ENCODE measurements at regions not wholly inside any gene's neighbourhood (a gene's known extent, or its start where the extent isn't known, plus 50 kb on each side); places are given as distances from the start of the nearest gene placed in this dataset.

GRCh38 chr5:114249823-114250222 is 112.0 kb upstream of the KCNN2 start:
- Histone ChIP-seq H3K9me3 (ENCODE audit: control insufficient read depth, insufficient read depth, low read length) (no peaks in the 10 kb centered on the region), H3K27me3 (ENCODE audit: control insufficient read depth, insufficient read depth, low read length) (no peaks in the 10 kb centered on the region), H3K4me1 (ENCODE audit: control insufficient read depth, insufficient read depth, low read length) (no peaks in the 10 kb centered on the region), H3K4me3 (ENCODE audit: low read length) (no peak overlapping the region), H3K27ac (ENCODE audit: low read length) (no peak overlapping the region), H3K36me3 (ENCODE audit: control insufficient read depth, insufficient read depth, low read length) (no peaks in the 10 kb centered on the region)
- WGBS (ENCODE audit: insufficient coverage, insufficient read length): no CpG with 5 or more reads among the region's 2 CpGs
- DNase-seq (ENCODE audit: low read depth, low spot score): no peak

GRCh38 chr5:114250536-114250935 is 111.3 kb upstream of the KCNN2 start:
- no peaks in the 10 kb centered on the region for H3K27me3 ChIP-seq (ENCODE audit: control insufficient read depth, insufficient read depth, low read length)
- no peaks in the 10 kb centered on the region for H3K9me3 ChIP-seq (ENCODE audit: control insufficient read depth, insufficient read depth, low read length)
- no peak overlapping the region for H3K27ac ChIP-seq (ENCODE audit: low read length)
- no peak overlapping the region for H3K4me3 ChIP-seq (ENCODE audit: low read length)
- no peaks in the 10 kb centered on the region for H3K36me3 ChIP-seq (ENCODE audit: control insufficient read depth, insufficient read depth, low read length)
- WGBS (ENCODE audit: insufficient coverage, insufficient read length): no CpG with 5 or more reads among the region's 3 CpGs
- DNase-seq (ENCODE audit: low read depth, low spot score): no peak
- no peaks in the 10 kb centered on the region for H3K4me1 ChIP-seq (ENCODE audit: control insufficient read depth, insufficient read depth, low read length)

- DNase-seq (ENCODE audit: low read depth, low spot score): no peak
- no peak overlapping the region for H3K27ac ChIP-seq (ENCODE audit: low read length)
- H3K9me3 ChIP-seq (ENCODE audit: control insufficient read depth, insufficient read depth, low read length): no peaks in the 10 kb centered on the region
- no peak overlapping the region for H3K4me3 ChIP-seq (ENCODE audit: low read length)
- no peaks in the 10 kb centered on the region for H3K36me3 ChIP-seq (ENCODE audit: control insufficient read depth, insufficient read depth, low read length)
- H3K4me1 ChIP-seq (ENCODE audit: control insufficient read depth, insufficient read depth, low read length): no peaks in the 10 kb centered on the region
- no peaks in the 10 kb centered on the region for H3K27me3 ChIP-seq (ENCODE audit: control insufficient read depth, insufficient read depth, low read length)
Observed at GRCh38 chr5:114252226-114252625, 109.6 kb upstream of the KCNN2 start.

GRCh38 chr5:114255260-114255659 is 106.6 kb upstream of the KCNN2 start:
- H3K4me1 ChIP-seq (ENCODE audit: control insufficient read depth, insufficient read depth, low read length): no peaks in the 10 kb centered on the region
- DNase-seq (ENCODE audit: low read depth, low spot score): no peak
- H3K27me3 ChIP-seq (ENCODE audit: control insufficient read depth, insufficient read depth, low read length): no peaks in the 10 kb centered on the region
- WGBS (ENCODE audit: insufficient coverage, insufficient read length): no CpG with 5 or more reads among the region's 3 CpGs
- H3K4me3 ChIP-seq (ENCODE audit: low read length): no peak overlapping the region
- no peaks in the 10 kb centered on the region for H3K9me3 ChIP-seq (ENCODE audit: control insufficient read depth, insufficient read depth, low read length)
- no peak overlapping the region for H3K27ac ChIP-seq (ENCODE audit: low read length)
- no peaks in the 10 kb centered on the region for H3K36me3 ChIP-seq (ENCODE audit: control insufficient read depth, insufficient read depth, low read length)

GRCh38 chr5:114261989-114262388 is 99.9 kb upstream of the KCNN2 start:
- Histone ChIP-seq H3K9me3 (ENCODE audit: control insufficient read depth, insufficient read depth, low read length) (no peaks in the 10 kb centered on the region), H3K4me3 (ENCODE audit: low read length) (no peak overlapping the region), H3K27ac (ENCODE audit: low read length) (no peak overlapping the region), H3K4me1 (ENCODE audit: control insufficient read depth, insufficient read depth, low read length) (no peaks in the 10 kb centered on the region), H3K27me3 (ENCODE audit: control insufficient read depth, insufficient read depth, low read length) (no peaks in the 10 kb centered on the region), H3K36me3 (ENCODE audit: control insufficient read depth, insufficient read depth, low read length) (no peaks in the 10 kb centered on the region)
- no peak for DNase-seq (ENCODE audit: low read depth, low spot score)
- WGBS (ENCODE audit: insufficient coverage, insufficient read length): no CpG with 5 or more reads among the region's 3 CpGs

- no peaks in the 10 kb centered on the region for H3K4me1 ChIP-seq (ENCODE audit: control insufficient read depth, insufficient read depth, low read length)
- no peak overlapping the region for H3K27ac ChIP-seq (ENCODE audit: low read length)
- no peak overlapping the region for H3K4me3 ChIP-seq (ENCODE audit: low read length)
- H3K27me3 ChIP-seq (ENCODE audit: control insufficient read depth, insufficient read depth, low read length): no peaks in the 10 kb centered on the region
- DNase-seq (ENCODE audit: low read depth, low spot score): no peak
- no peaks in the 10 kb centered on the region for H3K9me3 ChIP-seq (ENCODE audit: control insufficient read depth, insufficient read depth, low read length)
- WGBS (ENCODE audit: insufficient coverage, insufficient read length): no CpG with 5 or more reads among the region's 2 CpGs
- no peaks in the 10 kb centered on the region for H3K36me3 ChIP-seq (ENCODE audit: control insufficient read depth, insufficient read depth, low read length)
Observed at GRCh38 chr5:114265432-114266060, 96.3 kb upstream of the KCNN2 start.

- no peaks in the 10 kb centered on the region for H3K27me3 ChIP-seq (ENCODE audit: control insufficient read depth, insufficient read depth, low read length)
- H3K36me3 ChIP-seq (ENCODE audit: control insufficient read depth, insufficient read depth, low read length): no peaks in the 10 kb centered on the region
- no peaks in the 10 kb centered on the region for H3K9me3 ChIP-seq (ENCODE audit: control insufficient read depth, insufficient read depth, low read length)
- H3K27ac ChIP-seq (ENCODE audit: low read length): no peak overlapping the region
- H3K4me1 ChIP-seq (ENCODE audit: control insufficient read depth, insufficient read depth, low read length): no peaks in the 10 kb centered on the region
- no peak overlapping the region for H3K4me3 ChIP-seq (ENCODE audit: low read length)
- WGBS (ENCODE audit: insufficient coverage, insufficient read length): no CpG with 5 or more reads among the region's 1 CpG
- no peak for DNase-seq (ENCODE audit: low read depth, low spot score)
Observed at GRCh38 chr5:114266374-114266773, 95.5 kb upstream of the KCNN2 start.

- H3K4me1 ChIP-seq (ENCODE audit: control insufficient read depth, insufficient read depth, low read length): no peaks in the 10 kb centered on the region
- WGBS (ENCODE audit: insufficient coverage, insufficient read length): no CpG with 5 or more reads among the region's 1 CpG
- H3K27ac ChIP-seq (ENCODE audit: low read length): no peak overlapping the region
- no peak for DNase-seq (ENCODE audit: low read depth, low spot score)
- no peaks in the 10 kb centered on the region for H3K36me3 ChIP-seq (ENCODE audit: control insufficient read depth, insufficient read depth, low read length)
- H3K9me3 ChIP-seq (ENCODE audit: control insufficient read depth, insufficient read depth, low read length): no peaks in the 10 kb centered on the region
- H3K27me3 ChIP-seq (ENCODE audit: control insufficient read depth, insufficient read depth, low read length): no peaks in the 10 kb centered on the region
- H3K4me3 ChIP-seq (ENCODE audit: low read length): no peak overlapping the region
Observed at GRCh38 chr5:114296191-114296590, 65.7 kb upstream of the KCNN2 start.

- H3K36me3 ChIP-seq (ENCODE audit: control insufficient read depth, insufficient read depth, low read length): no peaks in the 10 kb centered on the region
- WGBS (ENCODE audit: insufficient coverage, insufficient read length): no CpG with 5 or more reads among the region's 3 CpGs
- no peaks in the 10 kb centered on the region for H3K4me1 ChIP-seq (ENCODE audit: control insufficient read depth, insufficient read depth, low read length)
- H3K9me3 ChIP-seq (ENCODE audit: control insufficient read depth, insufficient read depth, low read length): no peaks in the 10 kb centered on the region
- H3K4me3 ChIP-seq (ENCODE audit: low read length): no peak overlapping the region
- no peaks in the 10 kb centered on the region for H3K27me3 ChIP-seq (ENCODE audit: control insufficient read depth, insufficient read depth, low read length)
- H3K27ac ChIP-seq (ENCODE audit: low read length): no peak overlapping the region
- no peak for DNase-seq (ENCODE audit: low read depth, low spot score)
Observed at GRCh38 chr5:114297915-114298314, 64.0 kb upstream of the KCNN2 start.

- H3K9me3 ChIP-seq (ENCODE audit: control insufficient read depth, insufficient read depth, low read length): no peaks in the 10 kb centered on the region
- H3K4me3 ChIP-seq (ENCODE audit: low read length): no peak overlapping the region
- H3K27me3 ChIP-seq (ENCODE audit: control insufficient read depth, insufficient read depth, low read length): no peaks in the 10 kb centered on the region
- peaks cover 5% of the 10 kb centered on the region; the same call in 1 of the 2 replicates for H3K4me1 ChIP-seq (ENCODE audit: control insufficient read depth, insufficient read depth, low read length)
- WGBS (ENCODE audit: insufficient coverage, insufficient read length): no CpG with 5 or more reads among the region's 1 CpG
- H3K27ac ChIP-seq (ENCODE audit: low read length): no peak overlapping the region
- peak; percentile 16 for DNase-seq (ENCODE audit: low read depth, low spot score)
- H3K36me3 ChIP-seq (ENCODE audit: control insufficient read depth, insufficient read depth, low read length): no peaks in the 10 kb centered on the region
Observed at GRCh38 chr5:114305402-114306207, 56.3 kb upstream of the KCNN2 start.

GRCh38 chr5:114308017-114308416 is 53.9 kb upstream of the KCNN2 start:
- Histone ChIP-seq H3K36me3 (ENCODE audit: control insufficient read depth, insufficient read depth, low read length) (no peaks in the 10 kb centered on the region), H3K27ac (ENCODE audit: low read length) (no peak overlapping the region), H3K27me3 (ENCODE audit: control insufficient read depth, insufficient read depth, low read length) (no peaks in the 10 kb centered on the region), H3K4me3 (ENCODE audit: low read length) (no peak overlapping the region), H3K4me1 (ENCODE audit: control insufficient read depth, insufficient read depth, low read length) (peaks cover 5% of the 10 kb centered on the region; the same call in 1 of the 2 replicates), H3K9me3 (ENCODE audit: control insufficient read depth, insufficient read depth, low read length) (no peaks in the 10 kb centered on the region)
- DNase-seq (ENCODE audit: low read depth, low spot score): no peak
- WGBS (ENCODE audit: insufficient coverage, insufficient read length): no CpG with 5 or more reads among the region's 1 CpG

Measured in iPS DF 6.9 (cell line).